CD4-positive, alpha-beta T cell treated with Interleukin-17A for 4 hours (primary cell): ENCODE measurements at regions not wholly inside any gene's neighbourhood (a gene's known extent, or its start where the extent isn't known, plus 50 kb on each side); places are given as distances from the start of the nearest gene placed in this dataset.

Experiments
- DNase-seq: peaks from one replicate; pipeline ENCODE4 v3.0.0-alpha.2; 2020; ENCODE audit warnings: mixed read lengths

DNA sequence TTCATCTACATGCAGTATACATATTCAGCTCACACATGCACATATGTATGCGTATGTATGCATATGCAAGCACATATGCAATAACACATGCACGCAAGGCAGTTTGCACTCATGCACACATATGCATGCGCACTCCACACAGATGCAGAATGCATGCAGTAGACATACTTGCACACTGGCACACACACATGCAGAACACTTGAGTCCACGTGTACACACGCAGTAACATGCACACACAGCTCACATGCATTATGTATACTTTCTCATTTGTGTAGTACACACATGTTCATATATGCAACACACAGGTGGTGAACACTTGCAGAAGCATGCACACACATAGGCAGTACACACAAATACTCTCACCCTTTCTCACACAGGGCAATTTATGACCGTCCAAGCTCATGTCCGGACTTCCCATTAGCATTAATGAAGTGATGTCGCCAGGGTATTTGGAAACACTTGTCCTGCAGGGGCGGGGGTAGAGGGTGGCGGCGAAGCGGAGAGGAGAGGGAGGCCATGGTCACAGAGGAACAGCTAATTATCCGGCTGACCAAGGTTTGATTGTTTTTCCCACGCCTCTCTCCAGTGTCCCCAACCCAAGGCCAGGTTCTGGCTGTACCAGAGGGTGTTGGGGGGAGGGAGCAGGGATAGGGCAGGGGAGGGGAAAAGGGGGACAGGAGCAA, 91.3 kb downstream of the VEGFA start:
- DNase-seq: no peak

GRCh38 chr6:43860285-43860684, 90.3 kb downstream of the VEGFA start:
- DNase-seq: no peak

GRCh38 chr6:43859213-43859612, 89.2 kb downstream of the VEGFA start:
- DNase-seq: no peak

DNA sequence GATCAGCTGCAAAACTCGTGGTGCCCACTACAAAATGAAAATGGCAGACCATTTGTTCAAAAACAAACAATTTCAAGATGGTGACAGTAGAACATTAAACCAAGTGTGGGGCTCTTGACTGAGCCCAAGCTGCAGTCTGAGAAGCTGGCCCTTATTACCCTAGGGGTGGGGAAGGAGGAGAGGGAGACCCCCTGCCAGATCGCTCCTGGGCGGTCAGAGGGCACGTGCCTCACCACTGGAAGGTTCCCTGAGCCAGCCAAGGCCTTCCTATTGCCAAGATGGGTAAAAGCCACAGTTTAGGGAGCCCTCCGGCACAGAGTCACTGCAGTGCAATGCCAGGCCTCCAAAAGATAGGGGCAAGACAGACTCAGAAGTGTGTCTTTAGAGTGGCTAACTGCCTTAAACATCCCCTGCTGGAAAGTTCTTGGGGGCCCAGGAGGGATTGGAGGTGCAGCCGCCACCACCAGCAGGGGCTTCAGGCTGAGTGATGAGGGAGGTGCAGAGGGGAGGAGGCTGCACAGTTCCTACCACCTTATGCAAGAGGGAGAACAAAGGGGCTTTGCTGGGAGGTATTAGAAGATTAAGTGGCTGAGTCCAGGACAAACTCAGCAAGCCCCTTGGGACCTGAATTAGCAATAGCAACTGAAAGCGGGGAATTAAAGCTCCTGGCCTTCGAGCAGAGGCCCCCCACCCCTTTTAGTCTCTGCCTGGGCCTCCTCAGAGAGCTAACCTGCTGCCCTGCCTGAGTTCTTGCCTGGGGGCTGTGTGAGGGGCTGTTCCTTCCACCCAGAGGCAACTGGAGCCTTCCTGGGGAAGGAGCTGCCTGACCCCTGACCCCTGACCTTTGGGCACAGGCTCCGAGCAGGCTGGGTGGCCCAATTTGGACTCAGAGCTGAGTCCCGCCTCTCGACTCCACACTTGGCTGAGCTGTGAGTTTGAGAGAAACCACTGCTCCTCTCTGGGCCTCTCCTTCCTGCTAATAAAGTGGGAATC, 88.4 kb downstream of the VEGFA start:
- DNase-seq: no peak

DNA sequence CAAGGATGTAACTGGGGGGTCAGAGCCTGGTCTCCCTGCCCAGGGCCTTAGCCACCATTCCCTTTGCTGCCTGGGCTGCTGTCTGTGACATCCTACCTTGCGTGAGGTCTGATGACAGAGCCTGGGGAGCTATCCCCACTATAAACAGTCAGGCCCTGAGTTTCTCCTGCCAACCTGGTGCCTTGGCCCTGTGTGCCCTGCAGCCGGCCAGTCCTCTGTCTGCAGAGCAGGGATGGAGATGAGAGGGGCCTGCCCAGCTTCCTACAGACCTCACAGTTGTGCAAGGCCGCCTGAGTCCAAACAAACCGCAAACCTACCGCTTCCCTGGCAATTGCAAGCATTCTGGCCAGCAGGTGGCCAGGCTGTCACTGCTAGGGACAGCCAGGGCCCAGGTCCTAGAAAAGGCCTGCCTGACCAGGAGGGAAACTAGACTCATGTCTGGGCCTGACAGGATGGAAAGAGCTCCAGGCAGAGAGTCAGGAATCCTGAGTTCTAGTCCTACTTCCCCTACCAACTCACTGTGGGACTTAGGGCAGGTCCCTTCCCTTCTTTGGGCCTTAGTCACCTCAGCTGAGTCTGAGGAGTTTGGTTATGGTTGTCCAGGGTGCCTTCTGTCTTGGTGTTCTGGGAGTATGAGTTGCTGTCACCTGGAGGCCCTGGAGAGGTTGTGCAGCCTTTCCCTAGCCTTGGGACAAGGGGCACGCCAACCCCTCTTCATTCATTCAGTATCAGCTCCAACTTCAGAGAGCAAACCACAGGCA, 86.2 kb downstream of the VEGFA start:
- no peak for DNase-seq

DNA sequence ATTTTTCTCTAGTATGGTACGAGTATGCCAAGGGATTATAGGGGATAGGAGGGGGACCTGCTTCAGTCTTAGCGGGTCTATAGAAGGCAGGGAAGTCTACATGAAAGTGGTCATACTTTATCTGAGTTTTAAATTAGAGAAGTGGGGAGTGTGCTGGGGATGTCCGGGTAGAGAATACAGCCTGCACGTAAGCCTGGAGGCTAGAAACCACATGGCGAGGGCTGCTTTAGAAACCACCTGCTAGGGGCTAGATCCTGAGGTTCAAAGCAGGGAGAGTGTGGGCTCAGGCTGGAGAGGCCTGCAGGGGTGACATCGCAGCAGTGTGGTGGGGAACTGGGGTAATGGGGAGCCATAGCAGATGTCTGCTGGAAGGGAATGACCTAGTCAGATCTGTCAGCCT, 85.2 kb downstream of the VEGFA start:
- DNase-seq: no peak

DNA sequence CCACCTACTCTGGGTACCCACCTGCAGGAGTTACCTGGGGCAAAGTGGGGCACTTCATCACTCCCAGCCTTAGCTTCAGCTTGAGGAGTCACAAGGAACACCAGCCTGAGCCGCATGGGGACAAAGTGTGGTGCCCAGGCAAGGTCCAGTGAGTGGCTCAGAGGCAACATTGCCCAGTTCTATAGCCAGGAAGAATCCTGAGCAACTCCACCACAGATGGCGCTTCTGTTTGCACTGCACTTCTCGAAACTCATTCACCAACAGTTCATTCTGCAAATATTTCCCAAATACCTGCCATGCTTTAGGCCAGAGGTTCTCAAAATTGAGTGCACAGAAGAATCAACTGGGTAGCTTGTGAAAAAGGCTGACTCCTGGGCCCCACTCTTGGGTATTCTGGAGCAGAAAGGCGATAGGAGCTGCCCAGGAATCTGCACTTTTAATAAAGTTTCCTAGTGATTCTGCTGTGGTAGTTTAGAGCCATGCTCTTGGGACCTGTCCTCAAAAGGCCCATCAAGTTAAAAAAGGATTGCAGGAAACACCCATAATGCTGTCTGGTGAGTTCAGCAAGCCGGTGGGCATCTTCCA, 83.1 kb downstream of the VEGFA start:
- DNase-seq: no peak

GRCh38 chr6:43852350-43852864, 82.4 kb downstream of the VEGFA start:
- no peak for DNase-seq

DNA sequence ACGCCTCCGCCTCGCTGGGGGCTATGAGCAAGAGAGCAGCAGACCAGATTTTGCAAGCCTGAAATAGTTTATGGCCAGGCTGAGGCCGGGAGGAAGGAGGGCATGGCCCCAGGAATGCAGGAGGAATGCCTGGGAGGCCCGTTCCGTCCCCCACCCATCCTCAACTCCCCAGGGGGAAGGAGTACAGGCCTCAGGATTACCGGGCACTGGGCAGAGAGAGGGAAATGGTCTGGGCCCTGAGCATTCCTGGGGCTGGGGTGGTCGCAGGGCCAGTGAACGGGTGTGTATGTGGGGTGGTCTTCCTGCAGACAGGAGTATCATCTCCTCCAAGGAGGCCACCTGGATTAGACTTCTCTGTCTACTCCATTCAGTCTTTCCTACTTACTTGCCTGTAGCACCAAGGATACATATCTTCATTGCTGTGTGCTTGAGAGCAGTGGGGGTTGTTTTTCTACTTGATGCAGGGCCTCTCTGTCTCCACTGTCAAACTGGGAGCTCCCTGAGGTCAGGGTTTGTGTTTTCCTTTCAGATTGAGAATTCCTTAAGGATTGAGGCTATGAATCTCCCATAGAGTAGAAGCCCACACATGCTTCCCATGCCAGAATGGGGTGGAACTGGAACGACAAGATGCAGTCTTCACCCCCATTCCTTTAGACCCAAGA, 81.3 kb downstream of the VEGFA start:
- DNase-seq: no peak

- no peak for DNase-seq
Observed at GRCh38 chr6:43850314-43851203, 80.5 kb downstream of the VEGFA start.

DNA sequence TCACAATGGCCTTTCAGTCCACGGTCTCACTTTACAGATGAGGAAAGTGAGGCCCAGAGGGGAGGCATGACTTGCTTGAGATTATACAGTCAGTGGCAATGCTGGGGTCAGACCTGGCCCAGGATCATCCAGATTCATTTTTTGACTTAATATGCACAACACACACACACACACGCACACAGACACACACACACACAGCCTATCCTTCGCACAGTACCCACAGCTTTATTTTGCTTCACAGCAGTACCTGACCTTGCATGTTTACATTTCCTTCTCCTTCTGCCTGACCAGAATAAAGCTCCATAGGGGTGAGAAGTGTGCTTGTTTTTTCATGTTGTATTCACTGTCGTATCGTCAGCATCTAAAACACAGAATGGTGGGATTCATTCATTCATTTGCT, 79.8 kb downstream of the VEGFA start:
- no peak for DNase-seq

GRCh38 chr6:43848671-43849391, 78.8 kb downstream of the VEGFA start:
- no peak for DNase-seq

DNA sequence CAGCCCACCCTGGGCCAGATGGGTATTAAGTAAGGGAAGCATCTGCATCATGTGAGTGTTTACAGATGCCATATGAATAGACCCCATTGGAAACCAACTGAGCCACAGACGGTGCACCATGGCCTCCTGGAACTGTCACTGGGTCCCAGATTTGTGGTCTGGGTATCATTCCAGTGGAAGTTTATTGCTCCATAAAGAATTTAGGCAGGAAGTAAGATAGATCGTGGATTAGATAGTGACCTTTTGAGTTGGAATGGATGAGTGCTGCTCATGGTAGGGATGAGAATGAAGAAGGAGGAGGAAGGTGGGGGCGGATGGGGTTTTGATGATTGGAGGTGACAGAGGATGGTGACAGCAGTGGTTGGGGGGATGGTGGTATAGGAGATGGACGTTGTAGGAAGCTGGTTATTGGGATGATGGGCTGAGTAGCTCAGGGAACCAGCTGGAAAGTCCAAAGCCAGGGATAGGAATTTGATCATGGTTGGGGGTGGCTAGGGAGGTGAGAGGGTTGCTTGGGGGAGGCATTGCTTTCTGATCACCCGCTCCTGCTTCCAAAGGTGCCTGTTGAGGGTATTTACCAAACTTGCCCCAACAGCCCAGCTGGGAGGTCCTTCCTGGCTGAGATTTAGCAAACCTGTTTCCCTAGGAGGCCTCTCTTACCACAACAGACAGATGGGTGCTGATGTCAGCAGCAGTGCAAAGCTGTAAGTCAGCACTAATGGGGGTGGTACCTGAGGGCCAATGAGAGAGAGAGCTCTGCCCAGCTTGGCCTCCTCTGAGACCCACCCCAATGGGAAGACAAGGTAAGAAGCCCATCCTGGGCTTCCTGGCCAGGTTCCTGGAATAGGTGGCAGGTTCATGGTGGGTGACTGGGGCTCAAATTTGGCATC, 78.0 kb downstream of the VEGFA start:
- DNase-seq: no peak

GRCh38 chr6:43846556-43846955, 76.5 kb downstream of the VEGFA start:
- no peak for DNase-seq

DNA sequence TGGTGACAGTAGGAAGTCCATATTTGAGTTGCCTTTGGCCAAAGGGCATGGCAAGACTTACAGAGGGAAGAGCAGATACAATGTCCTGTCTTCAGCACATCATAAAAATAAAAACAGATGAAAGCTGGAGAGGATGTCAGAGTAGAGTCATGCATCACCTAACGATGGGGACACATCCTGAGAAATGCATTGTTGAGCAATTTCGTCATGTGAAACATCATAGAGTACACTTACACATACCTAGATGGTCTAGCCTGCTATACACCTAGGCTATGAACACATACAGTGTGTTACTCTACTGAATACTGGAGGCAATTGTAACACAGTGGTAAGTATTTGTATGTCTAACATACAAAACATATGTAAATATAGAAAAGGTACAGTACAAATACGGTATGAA, 75.6 kb downstream of the VEGFA start:
- DNase-seq: no peak

- no peak for DNase-seq
Observed at GRCh38 chr6:43843669-43844171, 73.7 kb downstream of the VEGFA start.

GRCh38 chr6:43843097-43843645, 73.2 kb downstream of the VEGFA start:
- no peak for DNase-seq

GRCh38 chr6:43842231-43842794, 72.3 kb downstream of the VEGFA start:
- no peak for DNase-seq
